ENCODE measurements at regions not wholly inside any gene's neighbourhood (a gene's known extent, or its start where the extent isn't known, plus 50 kb on each side); places are given as distances from the start of the nearest gene placed in this dataset.
A peak's percentile ranks its signal among the peaks of the same experiment; 100 is the strongest.
"Not testable (repeated sequence)": the region's sequence is repeated elsewhere in the genome, so short reads cannot be mapped to it uniquely, and the experiment has no call there.

GRCh38 chr5:7289634-7290033, 106.3 kb upstream of the ADCY2 start:
- DNase-seq (ENCODE audit: low read depth in 2 of 2): not testable (repeated sequence)

- not testable (repeated sequence) for DNase-seq (ENCODE audit: low read depth in 2 of 2)
Measured at GRCh38 chr5:7297821-7298220, 98.1 kb upstream of the ADCY2 start.

GRCh38 chr5:7299731-7300130, 96.2 kb upstream of the ADCY2 start:
- not testable (repeated sequence) for DNase-seq (ENCODE audit: low read depth in 2 of 2)

- DNase-seq (ENCODE audit: low read depth in 2 of 2): not testable (repeated sequence)
Measured at GRCh38 chr5:7305000-7305674, 90.8 kb upstream of the ADCY2 start.

GRCh38 chr5:7306556-7306955, 89.4 kb upstream of the ADCY2 start:
- DNase-seq (ENCODE audit: low read depth in 2 of 2): peak; percentile 2 to 8

GRCh38 chr5:7307709-7308108, 88.2 kb upstream of the ADCY2 start:
- not testable (repeated sequence) for DNase-seq (ENCODE audit: low read depth in 2 of 2)

GRCh38 chr5:7309715-7310114, 86.2 kb upstream of the ADCY2 start:
- not testable (repeated sequence) for DNase-seq (ENCODE audit: low read depth in 2 of 2)

GRCh38 chr5:7310656-7311055, 85.3 kb upstream of the ADCY2 start:
- not testable (repeated sequence) for DNase-seq (ENCODE audit: low read depth in 2 of 2)

GRCh38 chr5:7315118-7315517, 80.8 kb upstream of the ADCY2 start:
- DNase-seq (ENCODE audit: low read depth in 2 of 2): no peak

GRCh38 chr5:7317751-7318150, 78.2 kb upstream of the ADCY2 start:
- DNase-seq (ENCODE audit: low read depth in 2 of 2): no peak

GRCh38 chr5:7320701-7321301, 75.1 kb upstream of the ADCY2 start:
- DNase-seq (ENCODE audit: low read depth in 2 of 2): no peak

- DNase-seq (ENCODE audit: low read depth in 2 of 2): no peak
Measured at GRCh38 chr5:7321724-7322123, 74.2 kb upstream of the ADCY2 start.

GRCh38 chr5:7324919-7325318, 71.0 kb upstream of the ADCY2 start:
- no peak for DNase-seq (ENCODE audit: low read depth in 2 of 2)

- DNase-seq (ENCODE audit: low read depth in 2 of 2): no peak
Measured at GRCh38 chr5:7325975-7326913, 69.7 kb upstream of the ADCY2 start.

GRCh38 chr5:7329141-7329540, 66.8 kb upstream of the ADCY2 start:
- DNase-seq (ENCODE audit: low read depth in 2 of 2): no peak

GRCh38 chr5:7329712-7330111, 66.2 kb upstream of the ADCY2 start:
- no peak for DNase-seq (ENCODE audit: low read depth in 2 of 2)

GRCh38 chr5:7330256-7330655, 65.7 kb upstream of the ADCY2 start:
- DNase-seq (ENCODE audit: low read depth in 2 of 2): no peak

GRCh38 chr5:7331131-7331530, 64.8 kb upstream of the ADCY2 start:
- no peak for DNase-seq (ENCODE audit: low read depth in 2 of 2)

Data from stimulated activated CD4-positive, alpha-beta T cell treated with anti-CD3 and anti-CD28 coated beads, Interleukin-15, amount 100 ng/mL, for 48 hours (primary cell).